ENCODE measurements at regions not wholly inside any gene's neighbourhood (a gene's known extent, or its start where the extent isn't known, plus 50 kb on each side); places are given as distances from the start of the nearest gene placed in this dataset.
"Not testable (repeated sequence)": the region's sequence is repeated elsewhere in the genome, so short reads cannot be mapped to it uniquely, and the experiment has no call there.

DNA sequence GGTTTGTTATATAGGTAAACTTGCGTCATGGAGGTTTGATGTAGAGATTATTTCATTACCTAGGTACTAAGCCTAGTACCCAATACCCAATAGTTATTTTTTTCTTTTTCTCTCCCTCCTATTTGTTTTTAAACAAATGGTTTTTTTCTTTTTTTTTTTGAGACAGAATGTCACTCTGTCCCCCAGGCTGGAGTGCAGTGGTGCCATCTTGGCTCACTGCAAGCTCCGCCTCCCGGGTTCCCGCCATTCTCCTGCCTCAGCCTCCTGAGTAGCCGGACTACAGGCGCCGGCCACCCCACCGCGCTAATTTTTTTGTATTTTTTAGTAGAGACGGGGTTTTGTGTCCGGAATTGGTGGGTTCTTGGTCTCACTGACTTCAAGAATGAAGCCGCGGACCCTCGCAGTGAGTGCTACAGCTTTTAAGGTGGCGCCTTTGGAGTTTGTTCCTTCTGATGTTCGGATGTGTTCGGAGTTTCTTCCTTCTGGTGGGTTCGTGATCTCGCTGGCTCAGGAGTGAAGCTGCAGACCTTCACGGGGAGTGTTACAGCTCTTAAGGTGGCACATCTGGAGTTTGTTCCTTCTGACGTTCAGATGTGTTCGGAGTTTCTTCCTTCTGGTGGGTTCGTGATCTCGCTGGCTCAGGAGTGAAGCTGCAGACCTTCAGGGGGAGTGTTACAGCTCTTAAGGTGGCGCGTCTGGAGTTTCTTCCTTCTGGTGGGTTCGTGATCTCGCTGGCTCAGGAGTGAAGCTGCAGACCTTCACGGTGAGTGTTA, 243.7 kb downstream of the PLA2G4A start:
- TF ChIP-seq POLR2AphosphoS5 (IDR thresholded peaks at IDR 0.05; ENCODE audit: borderline replicate concordance, low read depth, low read length); FOXP2 (optimal IDR thresholded peaks at IDR 0.05; ENCODE audit: control extremely low read depth, extremely low read length, insufficient read depth): not testable (repeated sequence)

Measured in SK-N-MC (cell line).